ENCODE measurements at regions not wholly inside any gene's neighbourhood (a gene's known extent, or its start where the extent isn't known, plus 50 kb on each side); places are given as distances from the start of the nearest gene placed in this dataset.

GRCh38 chr11:116691771-116692177 is 81.0 kb downstream of the BUD13 start:
- TF ChIP-seq POLR2AphosphoS5 (IDR thresholded peaks at IDR 0.05; ENCODE audit: insufficient read depth in 1 of 2, low read depth in 1 of 2) (no peak), CTCF (IDR thresholded peaks at IDR 0.05) (peak; percentile 61 to 78 (median 75))
